ENCODE measurements at regions not wholly inside any gene's neighbourhood (a gene's known extent, or its start where the extent isn't known, plus 50 kb on each side); places are given as distances from the start of the nearest gene placed in this dataset.

DNA sequence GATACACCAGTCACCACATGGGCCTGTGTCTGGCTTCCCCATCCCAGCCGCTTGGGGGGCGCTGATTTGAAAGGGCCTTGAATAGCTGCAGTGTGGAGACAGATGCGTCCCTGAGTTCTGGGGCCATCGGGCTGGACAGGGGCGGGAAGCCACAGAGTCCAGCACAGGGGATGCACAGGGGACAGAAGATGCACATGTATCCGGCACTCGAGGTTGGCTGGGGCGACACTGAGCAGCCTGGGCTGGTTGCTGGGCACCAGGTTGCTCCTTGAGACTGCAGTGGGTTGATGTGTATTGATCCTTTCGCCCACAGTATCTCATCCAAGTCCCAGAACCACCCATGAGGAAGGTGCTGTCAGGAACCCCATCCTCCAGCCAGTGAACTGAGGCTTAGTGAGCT is 99.3 kb upstream of the SYT13 start:
- no peak for TF ChIP-seq CTCF (IDR thresholded peaks at IDR 0.05)
- DNase-seq (ENCODE audit: low spot score), result no peak
- ATAC-seq (ENCODE audit: low FRiP score), result no peak

GRCh38 chr11:45384711-45385241 is 98.6 kb upstream of the SYT13 start:
- TF ChIP-seq CTCF (IDR thresholded peaks at IDR 0.05), result no peak
- DNase-seq (ENCODE audit: low spot score) (no peak), ATAC-seq (ENCODE audit: low FRiP score) (no peak)

DNA sequence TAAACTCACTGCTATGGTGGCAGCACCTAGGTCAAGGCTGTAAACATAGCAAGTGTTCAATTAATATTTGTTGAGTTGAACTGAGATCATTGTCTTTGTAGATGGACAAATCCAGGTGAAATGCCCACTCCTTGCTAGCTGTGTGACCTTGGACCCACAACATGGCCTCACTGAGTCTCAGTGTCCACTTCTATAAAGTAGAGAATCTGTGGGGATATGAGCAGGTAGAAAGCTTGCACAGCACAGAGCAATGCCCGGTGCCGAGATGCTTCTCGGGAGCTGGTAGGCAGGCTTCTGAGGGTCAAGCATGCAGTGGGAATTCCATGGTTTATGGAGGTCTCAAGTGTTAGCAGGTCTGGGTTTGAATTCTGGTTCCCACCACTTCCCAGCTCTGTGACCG is 97.9 kb upstream of the SYT13 start:
- ATAC-seq (ENCODE audit: low FRiP score), result no peak
- no peak for TF ChIP-seq CTCF (IDR thresholded peaks at IDR 0.05)

DNA sequence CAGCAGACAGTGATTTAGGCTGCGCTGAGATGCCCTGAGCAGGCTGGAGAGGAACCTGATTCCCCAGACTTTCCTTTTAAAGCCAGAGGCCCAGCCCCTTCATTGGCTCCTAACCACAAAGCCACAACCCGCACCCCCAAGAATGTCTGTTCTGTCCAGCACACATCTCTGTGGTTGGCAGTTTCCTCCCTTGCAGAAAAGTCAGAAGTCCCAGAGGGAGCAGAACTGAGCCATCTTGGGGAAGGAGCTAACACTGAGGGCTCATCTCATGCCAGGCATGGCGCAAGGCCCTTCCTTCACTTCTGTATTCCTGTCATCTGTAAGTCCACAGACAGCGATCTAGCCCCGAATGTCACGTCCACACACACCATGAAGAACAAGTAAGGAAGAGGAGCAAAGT is 97.1 kb upstream of the SYT13 start:
- TF ChIP-seq CTCF (IDR thresholded peaks at IDR 0.05), result no peak
- DNase-seq (ENCODE audit: low spot score) (no peak), ATAC-seq (ENCODE audit: low FRiP score) (no peak)

More for the DNA sequence above, 97.9 kb upstream of the SYT13 start:
- DNase-seq (ENCODE audit: low spot score), result no peak

DNA sequence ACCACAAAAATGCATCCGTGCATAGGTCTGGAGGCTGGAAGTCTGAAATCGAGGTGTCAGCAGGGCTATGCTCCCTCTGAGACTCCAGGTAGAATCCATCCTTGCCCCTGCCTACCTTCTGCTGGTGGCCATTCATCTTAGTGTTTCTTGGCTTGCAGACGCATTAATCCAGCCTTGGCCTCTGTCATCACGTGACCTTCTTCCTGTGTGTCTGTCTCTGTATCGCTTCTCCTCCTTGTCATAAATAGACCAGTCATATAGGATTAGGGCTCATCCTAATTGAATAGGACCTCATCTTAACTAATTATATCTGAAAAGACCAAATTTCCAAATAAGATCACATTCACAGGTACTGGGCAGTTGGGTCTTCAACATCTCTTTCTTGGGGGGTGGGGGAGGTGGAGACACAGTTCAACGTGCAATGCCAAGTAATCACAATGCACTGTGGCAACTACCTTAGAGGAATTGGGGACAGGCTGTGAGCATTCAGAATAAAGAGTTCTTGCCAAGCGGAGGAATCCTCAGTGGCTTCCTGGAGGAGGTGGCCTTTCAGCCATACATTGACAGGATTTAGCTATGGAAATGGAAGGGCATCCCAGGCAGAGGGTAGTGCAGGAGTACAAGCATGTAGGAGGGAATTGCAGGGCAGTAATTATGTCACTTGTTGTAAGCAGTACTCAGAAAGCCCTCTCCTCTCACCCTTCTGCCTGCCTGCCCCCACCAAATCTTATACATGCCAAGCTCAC is 96.2 kb upstream of the SYT13 start:
- DNase-seq (ENCODE audit: low spot score) (no peak), ATAC-seq (ENCODE audit: low FRiP score) (no peak)
- TF ChIP-seq CTCF (IDR thresholded peaks at IDR 0.05), result no peak

- DNase-seq (ENCODE audit: low spot score) (no peak), ATAC-seq (ENCODE audit: low FRiP score) (no peak)
- TF ChIP-seq CTCF (IDR thresholded peaks at IDR 0.05), result no peak
Observed at GRCh38 chr11:45379162-45379863, 93.2 kb upstream of the SYT13 start.

All from omental fat pad (tissue), 3 donors.